DMS114 treated with DMSO at 0.1 percent for 48 hours (cell line): ENCODE measurements at regions not wholly inside any gene's neighbourhood (a gene's known extent, or its start where the extent isn't known, plus 50 kb on each side); places are given as distances from the start of the nearest gene placed in this dataset.

ENCODE experiments used
- DNase-seq: peaks from one replicate; lab custom pipeline; 2025; ENCODE audit not compliant: unreplicated experiment; lab: John Stamatoyannopoulos, UW

GRCh38 chr1:79694241-79694640 is 687.7 kb upstream of the ADGRL4 start:
- DNase-seq = no peak

GRCh38 chr1:79693441-79694114 is 687.0 kb upstream of the ADGRL4 start:
- DNase-seq = no peak

GRCh38 chr1:79692519-79692918 is 686.0 kb upstream of the ADGRL4 start:
- DNase-seq = no peak

GRCh38 chr1:79688932-79689331 is 682.4 kb upstream of the ADGRL4 start:
- no peak for DNase-seq

GRCh38 chr1:79683420-79683819 is 676.9 kb upstream of the ADGRL4 start:
- DNase-seq = no peak

- no peak for DNase-seq
These were observed 675.9 kb upstream of the ADGRL4 start for GRCh38 chr1:79682478-79682877.

- DNase-seq = no peak
These were observed 674.9 kb upstream of the ADGRL4 start for GRCh38 chr1:79681382-79681781.

GRCh38 chr1:79679916-79680315 is 673.4 kb upstream of the ADGRL4 start:
- DNase-seq = no peak

- DNase-seq = no peak
These were observed 661.5 kb upstream of the ADGRL4 start for GRCh38 chr1:79667848-79668696.

GRCh38 chr1:79667166-79667565 is 660.6 kb upstream of the ADGRL4 start:
- DNase-seq = no peak

GRCh38 chr1:79663916-79664315 is 657.4 kb upstream of the ADGRL4 start:
- DNase-seq = no peak

GRCh38 chr1:79662596-79662995 is 656.1 kb upstream of the ADGRL4 start:
- DNase-seq = no peak

GRCh38 chr1:79660129-79660528 is 653.6 kb upstream of the ADGRL4 start:
- DNase-seq = no peak

GRCh38 chr1:79657951-79658658 is 651.6 kb upstream of the ADGRL4 start:
- no peak for DNase-seq

- no peak for DNase-seq
These were observed 649.3 kb upstream of the ADGRL4 start for GRCh38 chr1:79655876-79656275.

GRCh38 chr1:79652426-79652825 is 645.9 kb upstream of the ADGRL4 start:
- no peak for DNase-seq

GRCh38 chr1:79648126-79648525 is 641.6 kb upstream of the ADGRL4 start:
- no peak for DNase-seq

- no peak for DNase-seq
These were observed 640.4 kb upstream of the ADGRL4 start for GRCh38 chr1:79646880-79647279.

- no peak for DNase-seq
These were observed 631.9 kb upstream of the ADGRL4 start for GRCh38 chr1:79638382-79638781.

- no peak for DNase-seq
These were observed 626.9 kb upstream of the ADGRL4 start for GRCh38 chr1:79633456-79633855.

- DNase-seq = no peak
These were observed 622.9 kb upstream of the ADGRL4 start for GRCh38 chr1:79629414-79629813.

- no peak for DNase-seq
These were observed 611.2 kb upstream of the ADGRL4 start for GRCh38 chr1:79617777-79618176.
